Left kidney (tissue), 1 donor: ENCODE measurements at regions not wholly inside any gene's neighbourhood (a gene's known extent, or its start where the extent isn't known, plus 50 kb on each side); places are given as distances from the start of the nearest gene placed in this dataset.
"Not testable (repeated sequence)": the region's sequence is repeated elsewhere in the genome, so short reads cannot be mapped to it uniquely, and the experiment has no call there.

ENCODE experiments used
- DNase-seq: peaks from one replicate; pipeline ENCODE4 v3.0.0-alpha.2; 2013

DNA sequence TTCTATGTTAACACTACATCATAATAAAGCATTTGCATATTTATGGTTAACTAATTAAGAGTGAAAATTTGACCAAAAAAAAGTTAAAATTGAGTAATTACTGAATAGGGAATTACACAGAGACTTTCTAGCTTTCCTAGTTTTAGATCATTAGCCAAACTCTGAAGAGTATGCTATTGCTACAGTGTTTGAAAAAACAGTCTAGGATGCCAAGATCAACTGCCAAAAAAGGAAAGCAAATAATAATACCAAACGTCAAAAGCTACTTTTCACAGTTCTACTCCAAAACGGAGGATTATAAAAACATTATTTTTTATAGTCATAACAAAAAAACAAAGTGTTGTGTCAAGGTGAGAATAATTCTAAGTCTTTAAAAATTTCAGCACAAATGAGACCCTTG is 359.8 kb upstream of the CTSO start:
- no peak for DNase-seq

- no peak for DNase-seq
Observed at GRCh38 chr4:156312261-156312847, 358.7 kb upstream of the CTSO start.

- DNase-seq: no peak
Observed at GRCh38 chr4:156309031-156309430, 355.4 kb upstream of the CTSO start.

DNA sequence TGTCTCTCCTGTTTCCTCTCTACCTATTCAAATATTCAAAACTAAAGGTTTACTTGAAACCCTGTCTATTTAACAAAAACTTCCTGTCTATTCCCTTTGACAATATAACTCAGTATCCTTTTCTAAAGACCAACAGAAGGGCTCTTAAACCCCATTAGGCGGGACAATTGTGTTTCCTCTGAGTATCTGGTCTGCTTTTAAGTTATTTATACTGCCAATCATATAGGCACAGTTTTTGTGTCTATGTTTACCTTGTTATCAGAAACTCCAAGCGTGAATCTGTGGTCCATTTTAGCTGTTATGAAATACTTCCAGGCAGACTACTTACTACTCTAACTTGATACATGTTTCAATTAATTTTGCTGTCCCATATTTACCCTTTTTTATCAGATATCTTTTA is 350.0 kb upstream of the CTSO start:
- DNase-seq: no peak

DNA sequence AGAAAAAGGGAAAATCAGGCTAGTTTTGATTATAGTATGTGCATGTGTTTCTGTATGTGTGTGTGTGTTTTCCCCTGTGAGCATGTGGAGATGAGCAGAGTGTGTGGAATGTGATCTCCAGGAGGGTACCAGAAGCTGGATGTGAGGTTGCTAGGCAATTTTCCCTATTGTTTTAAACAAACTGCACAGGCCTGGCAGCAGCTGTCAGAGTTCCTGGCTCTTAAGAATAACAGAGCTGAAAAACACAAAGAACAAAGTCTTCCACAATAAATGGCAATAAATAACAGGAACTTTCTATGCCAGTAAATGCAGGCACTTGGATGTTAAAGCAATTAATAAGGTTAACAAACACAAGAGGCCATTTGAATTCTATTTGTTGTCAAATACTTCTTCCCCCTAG is 344.6 kb upstream of the CTSO start:
- DNase-seq: peak; percentile 39

GRCh38 chr4:156295676-156296195 is 342.1 kb upstream of the CTSO start:
- no peak for DNase-seq

GRCh38 chr4:156294577-156294976 is 340.9 kb upstream of the CTSO start:
- peak; percentile 42 for DNase-seq

GRCh38 chr4:156293657-156294297 is 340.1 kb upstream of the CTSO start:
- peak; percentile 7 for DNase-seq

DNA sequence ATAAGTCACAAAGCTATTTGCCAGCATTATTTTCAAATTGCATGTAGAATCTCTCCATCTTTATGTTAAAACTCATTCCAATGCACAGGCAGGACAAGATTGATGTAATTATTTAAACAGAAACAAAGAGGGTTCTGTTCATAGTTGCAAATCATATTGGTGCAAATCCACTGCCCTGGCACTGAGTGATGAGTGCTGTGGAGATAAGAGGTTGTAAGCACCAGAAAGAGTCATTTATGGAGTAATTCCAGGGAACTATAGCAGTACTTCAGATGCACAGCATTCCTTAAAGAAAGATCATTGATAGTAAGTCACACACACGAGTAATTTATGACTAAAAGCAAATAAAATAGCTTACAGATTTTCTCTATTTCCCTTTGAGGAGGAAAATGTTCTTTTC is 337.7 kb upstream of the CTSO start:
- no peak for DNase-seq

DNA sequence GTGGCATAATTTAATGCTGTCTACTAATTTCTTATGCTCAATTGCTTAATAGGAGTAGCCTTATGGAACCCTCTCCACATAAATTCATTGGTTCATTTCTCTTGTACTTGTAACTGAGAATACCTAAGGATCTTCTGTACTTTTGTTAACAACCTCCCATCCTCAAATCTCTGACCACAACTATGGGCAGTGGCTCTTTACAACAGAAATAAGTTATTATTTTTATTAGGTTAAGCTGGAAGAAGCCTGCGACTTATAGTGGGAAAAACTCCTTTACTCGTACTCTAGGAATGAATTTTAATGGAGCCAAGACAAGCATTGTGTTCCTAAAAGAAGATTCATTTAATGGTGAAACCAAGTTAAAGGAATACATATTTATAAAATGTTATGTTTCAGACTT is 337.1 kb upstream of the CTSO start:
- no peak for DNase-seq

- DNase-seq: not testable (repeated sequence)
Observed at GRCh38 chr4:156290026-156290425, 336.4 kb upstream of the CTSO start.

GRCh38 chr4:156280686-156281085 is 327.0 kb upstream of the CTSO start:
- DNase-seq: no peak

- no peak for DNase-seq
Observed at GRCh38 chr4:156265407-156265806, 311.7 kb upstream of the CTSO start.

- DNase-seq: no peak
Observed at GRCh38 chr4:156261230-156261629, 307.6 kb upstream of the CTSO start.

DNA sequence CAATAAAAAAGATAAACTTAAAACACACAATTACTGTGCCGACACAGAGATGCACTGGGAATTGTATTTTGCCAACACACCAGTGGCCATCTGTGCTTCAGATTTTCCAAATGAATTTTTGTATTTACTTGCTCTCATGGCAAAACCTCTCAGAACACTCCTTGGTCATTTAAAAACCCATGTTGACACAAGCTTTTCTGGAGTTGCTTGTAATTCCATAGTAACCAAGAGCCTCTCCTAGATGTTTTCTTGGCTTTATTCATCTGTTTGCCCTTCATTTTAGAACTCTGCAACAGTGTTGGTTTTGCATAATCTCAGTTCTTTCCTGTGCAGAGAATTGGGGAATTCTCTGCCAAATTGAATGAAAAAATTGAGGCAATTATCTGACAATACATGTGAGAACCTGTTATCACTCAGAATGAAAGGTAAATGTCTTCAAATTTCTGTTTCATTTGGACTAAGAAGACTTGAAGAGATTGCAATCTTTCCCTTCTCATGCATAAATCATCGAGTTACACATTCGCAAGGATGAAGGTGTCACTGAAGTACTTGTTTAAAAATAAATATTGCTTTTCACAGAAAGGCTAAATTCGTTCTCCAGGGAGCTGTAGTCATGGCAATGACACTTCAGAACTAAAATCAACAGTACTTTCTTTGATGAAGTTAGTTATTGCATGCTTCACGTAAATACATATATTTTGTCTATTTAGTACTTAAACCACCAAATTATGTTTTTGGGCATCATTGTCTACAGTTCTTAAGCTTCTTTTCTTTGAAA is 301.8 kb upstream of the CTSO start:
- DNase-seq: no peak

DNA sequence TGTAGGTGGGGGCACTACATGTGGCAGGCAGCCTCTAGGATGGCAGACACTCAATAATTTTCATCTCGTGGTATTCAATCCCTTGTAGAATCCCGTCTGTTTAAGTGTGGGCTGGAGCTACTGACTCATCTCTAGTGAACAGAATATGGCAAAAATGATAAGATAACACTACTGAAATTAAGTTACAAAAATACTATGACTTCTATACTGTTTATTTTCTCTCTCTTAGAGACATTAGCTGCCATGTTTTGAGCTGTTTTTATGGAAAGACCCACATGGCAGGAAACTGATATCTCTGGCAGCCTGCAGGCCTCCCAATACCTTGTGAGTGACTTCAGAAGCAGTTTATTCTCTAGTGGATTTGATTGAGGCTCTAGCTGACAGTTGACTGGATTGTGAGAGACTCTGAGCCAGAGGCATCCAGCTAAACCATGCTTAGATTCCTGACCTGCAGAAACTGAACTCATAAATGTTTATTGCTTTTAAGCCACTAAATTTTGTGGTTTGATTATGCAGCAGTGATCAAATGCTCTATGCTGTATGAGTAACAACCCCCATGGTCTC is 298.8 kb upstream of the CTSO start:
- no peak for DNase-seq

- no peak for DNase-seq
Observed at GRCh38 chr4:156251373-156252065, 297.9 kb upstream of the CTSO start.

DNA sequence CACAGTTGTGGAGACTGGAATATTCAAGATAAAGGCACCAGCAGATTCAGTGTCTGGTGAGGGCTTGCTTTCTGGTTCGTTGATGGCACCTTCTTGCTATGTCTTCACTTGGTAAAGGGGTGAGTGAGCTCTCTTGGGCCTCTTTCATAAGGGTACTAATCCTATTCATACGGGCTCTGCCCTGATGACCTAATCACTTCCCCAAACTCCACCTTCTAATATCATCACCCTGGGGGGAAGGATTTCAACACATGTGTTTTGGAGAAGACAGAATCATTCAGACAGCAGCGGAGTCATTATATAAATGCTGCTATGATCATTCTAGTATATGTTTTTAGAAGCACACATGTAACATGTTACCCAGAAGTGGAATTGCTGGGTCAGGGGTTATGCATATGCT is 295.3 kb upstream of the CTSO start:
- DNase-seq: no peak

- no peak for DNase-seq
Observed at GRCh38 chr4:156247470-156247869, 293.8 kb upstream of the CTSO start.

- DNase-seq: no peak
Observed at GRCh38 chr4:156243015-156243414, 289.3 kb upstream of the CTSO start.

- no peak for DNase-seq
Observed at GRCh38 chr4:156242390-156242789, 288.7 kb upstream of the CTSO start.

DNA sequence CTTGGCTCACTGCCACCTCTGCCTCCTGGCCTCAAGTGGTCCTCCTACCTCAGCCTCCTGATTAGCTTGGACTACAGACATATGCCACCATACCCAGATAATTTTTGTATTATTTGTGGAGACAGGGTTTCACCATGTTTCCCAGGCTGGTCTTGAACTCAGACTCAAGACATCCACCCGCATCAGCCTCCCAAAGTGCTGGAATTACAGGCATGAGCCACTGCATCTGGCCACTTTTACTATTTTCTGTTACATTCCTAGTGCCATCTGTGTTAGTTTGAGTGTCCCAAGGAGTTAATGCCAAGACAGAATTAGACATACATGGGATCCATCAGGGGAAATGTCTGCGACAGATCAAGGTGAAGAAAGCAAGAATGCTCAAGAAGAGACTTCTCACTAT is 288.2 kb upstream of the CTSO start:
- no peak for DNase-seq
